NCI-H1105 (cell line): ENCODE measurements at regions not wholly inside any gene's neighbourhood (a gene's known extent, or its start where the extent isn't known, plus 50 kb on each side); places are given as distances from the start of the nearest gene placed in this dataset.

Experiments used
- DNase-seq: peaks from one replicate; lab custom pipeline; 2025; lab: John Stamatoyannopoulos, UW

DNA sequence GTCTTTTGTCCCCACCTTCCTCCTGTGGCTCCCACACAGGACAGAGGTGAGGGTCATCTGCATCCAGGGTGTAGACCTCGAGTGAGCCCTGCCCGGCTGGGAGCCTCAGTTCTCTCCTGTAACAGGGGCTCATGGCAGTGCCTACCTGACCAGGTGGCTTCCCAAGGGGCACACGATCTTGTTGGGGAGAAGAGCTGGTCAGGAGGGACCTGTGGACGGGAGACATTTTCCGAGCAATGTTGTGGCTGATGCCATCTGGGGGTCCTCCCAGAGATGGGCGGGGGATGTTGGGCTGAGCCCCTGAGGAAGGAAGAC is 51.9 kb downstream of the CEBPB start:
- DNase-seq: no peak

DNA sequence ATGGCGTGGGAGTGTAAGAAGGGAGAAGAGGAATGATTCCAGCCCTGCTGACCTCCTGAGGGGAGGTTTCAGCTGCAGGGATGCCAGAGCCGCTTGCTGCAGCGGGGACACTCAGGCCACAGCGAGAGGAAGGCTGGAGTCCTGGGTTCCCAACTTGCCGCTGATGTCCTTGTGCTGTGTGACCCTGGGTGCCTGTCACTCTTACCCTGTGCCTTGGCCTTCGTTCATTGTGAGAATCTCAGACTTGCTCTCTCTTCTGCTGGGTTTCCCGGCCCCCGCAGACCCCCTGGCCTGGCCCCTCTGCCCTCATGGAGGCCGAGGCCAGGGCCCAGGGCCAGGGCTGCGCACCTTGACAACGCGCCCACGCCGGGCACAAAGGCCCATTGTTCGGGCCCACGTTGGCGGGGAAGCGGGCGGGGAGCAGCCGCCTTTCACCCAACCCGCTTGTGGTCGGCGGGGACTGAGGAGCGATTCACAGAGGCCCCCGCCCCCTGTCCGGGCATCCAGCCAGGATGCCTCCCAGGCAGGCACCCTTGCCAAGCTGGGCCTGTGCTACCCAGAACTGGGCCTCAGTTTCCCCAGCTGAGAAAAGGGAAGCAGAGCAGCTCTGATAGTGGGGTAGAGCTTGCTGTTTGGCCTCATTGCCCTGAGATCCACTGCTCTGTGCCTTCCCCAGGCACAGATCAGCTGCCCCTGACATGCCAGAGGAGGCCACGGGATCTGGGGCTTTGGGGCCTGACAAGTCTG is 52.4 kb downstream of the CEBPB start:
- DNase-seq: peak; percentile 70

DNA sequence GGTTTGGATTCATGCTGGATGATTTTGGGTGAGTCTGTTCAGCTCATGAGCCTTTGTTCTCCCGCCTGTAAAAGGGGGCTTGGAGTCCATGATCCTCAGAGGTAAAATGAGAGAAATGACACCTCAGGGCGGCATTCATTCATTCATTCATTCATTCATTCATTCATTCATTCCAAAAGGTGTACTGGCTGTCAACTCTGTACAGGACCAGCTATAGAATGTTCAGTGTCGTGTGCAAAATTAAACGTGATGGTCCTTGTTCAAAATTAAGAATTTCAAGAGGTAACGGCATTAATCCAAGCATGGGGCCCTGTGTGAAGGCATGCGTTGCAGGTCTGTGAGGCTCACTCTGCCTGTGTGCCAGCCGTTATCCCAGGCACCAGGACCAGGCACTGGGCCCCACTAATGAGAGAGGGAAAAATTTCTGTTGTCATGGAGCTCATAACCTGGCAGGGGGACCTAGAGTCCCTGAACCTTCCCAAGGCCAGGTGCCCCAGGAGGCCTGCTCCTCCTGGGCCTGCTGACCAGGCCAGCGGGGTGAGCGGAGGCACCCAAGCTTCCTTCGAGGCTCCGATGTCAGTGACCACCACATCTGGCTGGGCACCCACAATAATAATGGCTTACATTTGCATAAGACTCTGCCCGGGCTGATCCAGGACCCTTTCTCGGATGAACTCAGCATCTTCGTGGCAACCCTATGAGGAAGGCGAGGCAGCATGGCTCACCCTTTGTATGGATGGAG is 53.2 kb downstream of the CEBPB start:
- no peak for DNase-seq

DNA sequence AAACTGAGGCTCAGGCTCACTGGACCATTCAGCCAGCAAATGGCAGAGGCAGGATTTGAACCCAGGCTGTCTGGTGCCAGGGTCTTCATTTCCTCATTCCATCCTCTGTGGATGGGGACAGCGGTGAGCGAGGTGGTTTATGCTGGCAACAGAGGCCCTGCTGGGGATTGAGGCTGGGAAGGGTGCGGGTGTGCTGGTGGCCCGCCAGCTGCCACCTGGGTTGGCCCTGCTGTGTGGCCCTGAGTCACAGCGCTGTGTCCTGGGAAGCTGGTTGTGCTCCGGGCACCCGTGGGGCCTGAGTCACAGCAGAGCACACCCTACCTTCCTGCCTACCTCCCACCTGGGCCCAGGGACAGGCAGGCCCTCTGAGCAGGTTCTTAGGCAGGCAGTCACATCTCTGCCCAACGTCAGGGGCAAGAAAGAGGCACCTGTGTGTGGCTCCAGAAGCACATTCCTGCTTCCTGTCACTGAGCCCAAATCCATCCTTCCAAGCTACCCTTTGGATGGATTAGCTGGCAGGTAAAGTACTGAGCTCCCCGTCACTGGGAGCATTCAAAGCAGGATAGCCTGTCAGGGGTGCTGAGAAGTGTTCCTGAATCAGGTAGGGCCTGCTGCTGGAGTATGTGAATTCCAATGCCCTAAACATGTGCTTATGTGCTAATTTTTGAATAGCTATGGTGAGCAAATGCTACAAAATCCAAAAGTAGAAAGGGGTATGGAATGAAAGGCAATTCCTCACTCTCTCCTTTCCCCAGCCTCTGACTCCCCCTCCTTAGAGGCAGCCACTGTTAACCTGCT is 53.9 kb downstream of the CEBPB start:
- no peak for DNase-seq

DNA sequence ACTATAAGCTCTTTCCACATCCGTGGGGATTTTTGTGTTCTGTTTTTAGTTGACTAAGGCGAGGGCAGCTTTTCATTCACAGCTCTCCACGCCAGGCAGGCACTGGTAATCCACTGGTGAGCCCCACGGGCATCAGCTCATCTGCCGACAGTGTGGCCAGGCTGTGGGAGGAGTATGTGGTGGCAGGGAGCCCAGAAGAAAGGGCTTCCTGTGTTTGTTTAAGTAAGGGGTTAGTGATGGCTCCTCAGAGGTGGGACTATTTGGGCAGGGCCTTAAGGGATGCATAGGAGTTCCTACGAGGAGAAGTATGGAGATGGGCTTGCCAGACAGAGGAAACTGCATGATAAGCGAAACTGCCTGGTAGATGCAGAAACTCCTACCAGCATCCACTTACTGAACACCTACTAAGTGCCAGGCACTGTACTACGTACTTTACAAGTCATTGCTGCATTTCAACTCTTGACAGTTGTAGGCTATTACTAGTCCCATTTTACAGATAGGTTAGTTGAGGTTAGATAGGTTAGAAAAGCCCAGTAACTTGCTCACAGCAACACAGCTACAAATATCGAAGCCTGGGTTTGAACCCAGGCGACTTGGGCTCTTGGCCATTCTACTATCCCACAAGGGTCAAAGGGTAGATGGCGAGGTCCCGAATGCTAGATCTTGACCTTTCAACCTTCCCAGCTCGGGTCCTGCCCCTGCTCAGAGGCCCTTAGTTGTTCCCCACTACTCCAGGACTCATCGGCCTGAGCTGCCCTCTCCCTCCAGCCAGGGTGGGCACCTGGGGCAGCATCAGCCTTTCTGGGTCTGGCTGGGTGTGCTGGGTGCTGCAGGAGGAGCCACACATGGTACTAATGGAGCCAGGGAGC is 55.1 kb downstream of the CEBPB start:
- no peak for DNase-seq

DNA sequence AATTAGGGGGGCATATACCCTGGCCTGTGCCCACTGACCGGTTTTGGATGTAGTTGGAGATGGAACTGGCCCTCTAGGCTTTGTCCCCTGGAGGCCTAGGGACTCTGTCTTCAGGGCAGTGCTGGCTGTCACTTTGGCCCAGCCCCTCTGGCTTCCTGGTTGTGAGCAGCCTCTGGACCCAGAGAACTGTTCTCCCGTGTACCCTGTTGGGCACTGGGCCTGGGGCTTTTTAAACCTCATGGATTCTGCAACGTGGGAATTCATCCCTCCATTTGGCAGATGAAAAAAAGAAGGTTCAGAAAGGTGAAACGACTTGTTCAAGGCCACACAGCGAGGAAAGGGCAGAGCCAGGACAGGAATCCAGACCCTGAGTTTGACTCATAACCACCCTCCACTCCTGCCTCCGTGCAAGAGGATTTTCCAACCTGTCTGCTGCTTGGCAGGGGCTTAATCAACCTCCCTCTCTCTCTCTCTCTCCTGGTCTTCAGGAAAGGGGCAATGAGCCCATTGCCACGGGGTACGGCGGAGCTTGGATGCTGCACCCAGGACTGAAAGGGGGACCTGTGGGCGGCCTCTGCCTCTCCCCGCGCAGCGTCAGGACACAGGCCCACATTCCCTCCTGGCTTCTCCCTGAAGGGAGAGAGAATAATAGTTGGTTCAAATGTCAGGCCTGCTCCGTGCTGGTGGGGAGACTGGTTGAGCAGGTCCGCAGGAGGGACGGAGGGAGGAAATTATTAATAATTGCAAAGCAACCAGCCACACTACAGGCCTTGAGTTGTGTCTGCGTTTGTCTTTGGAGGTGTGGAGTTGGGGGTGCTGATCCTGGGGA is 56.0 kb downstream of the CEBPB start:
- no peak for DNase-seq

DNA sequence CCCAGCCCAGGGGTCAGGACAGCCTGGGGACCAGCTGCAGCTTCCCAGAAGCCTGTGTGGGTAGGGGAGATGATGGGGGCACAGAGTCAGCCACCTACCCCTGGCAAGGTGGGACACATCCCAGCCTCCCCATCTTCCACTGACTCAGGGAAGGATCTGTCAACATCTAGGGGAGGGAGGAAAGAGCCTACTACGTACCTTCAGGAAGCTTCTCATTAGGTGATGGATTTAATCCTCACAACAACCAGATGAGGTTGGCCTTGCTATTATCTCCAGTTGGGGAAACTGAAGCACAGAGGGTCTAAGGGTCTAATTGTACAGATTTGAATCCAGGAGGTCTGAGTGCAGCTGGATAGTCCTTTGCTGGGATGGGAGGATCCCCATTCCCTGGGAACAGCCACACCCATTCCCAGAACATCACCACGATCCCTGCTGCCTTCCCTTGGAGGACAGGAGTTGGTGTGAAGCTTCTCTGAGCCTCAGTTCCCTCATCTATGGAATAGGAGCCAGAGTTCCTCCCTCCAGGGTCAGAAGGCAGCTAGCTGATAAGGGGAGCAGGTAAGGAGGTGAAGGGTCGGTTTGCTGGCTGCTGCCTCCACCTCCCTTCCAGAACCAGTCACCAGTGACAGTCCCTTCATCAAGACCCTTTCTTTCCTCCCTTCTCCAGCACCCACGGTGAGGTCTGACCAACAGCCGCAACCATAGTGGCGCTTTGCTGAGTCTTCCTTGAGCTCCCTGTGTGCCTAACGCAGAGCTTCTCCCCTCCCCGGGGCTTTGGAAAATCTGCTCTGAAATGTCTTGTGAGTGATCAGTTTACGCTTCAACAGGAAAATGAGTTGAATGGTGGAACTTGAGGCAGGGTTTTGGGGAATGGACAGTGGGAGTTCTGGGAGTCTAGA is 56.8 kb downstream of the CEBPB start:
- no peak for DNase-seq

DNA sequence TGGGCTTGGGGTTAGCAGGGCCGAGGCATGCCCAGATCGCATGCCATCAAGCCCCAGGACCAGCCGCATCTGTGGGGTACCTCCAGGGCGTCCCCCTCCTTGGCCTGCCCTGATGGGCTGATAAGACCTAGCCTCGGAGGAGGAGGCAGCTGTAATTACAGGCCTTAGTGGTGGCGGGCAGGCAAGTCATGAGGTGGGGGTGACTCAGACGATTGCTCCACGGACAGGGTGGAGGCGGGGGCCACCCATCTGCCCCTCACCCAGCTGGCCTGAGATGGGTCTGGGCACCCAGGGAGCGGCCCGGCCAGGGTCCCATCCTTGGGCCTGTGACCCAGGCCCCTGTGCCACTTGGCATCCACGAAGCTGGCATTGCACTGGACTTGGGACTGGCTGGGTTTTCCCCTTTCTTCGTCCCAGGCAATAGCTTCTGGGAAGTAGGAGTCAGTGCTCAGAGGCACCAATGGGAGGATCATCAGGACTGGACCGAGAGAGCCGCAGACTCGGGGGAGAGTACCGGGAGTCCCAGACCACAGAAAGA is 57.5 kb downstream of the CEBPB start:
- DNase-seq: no peak

DNA sequence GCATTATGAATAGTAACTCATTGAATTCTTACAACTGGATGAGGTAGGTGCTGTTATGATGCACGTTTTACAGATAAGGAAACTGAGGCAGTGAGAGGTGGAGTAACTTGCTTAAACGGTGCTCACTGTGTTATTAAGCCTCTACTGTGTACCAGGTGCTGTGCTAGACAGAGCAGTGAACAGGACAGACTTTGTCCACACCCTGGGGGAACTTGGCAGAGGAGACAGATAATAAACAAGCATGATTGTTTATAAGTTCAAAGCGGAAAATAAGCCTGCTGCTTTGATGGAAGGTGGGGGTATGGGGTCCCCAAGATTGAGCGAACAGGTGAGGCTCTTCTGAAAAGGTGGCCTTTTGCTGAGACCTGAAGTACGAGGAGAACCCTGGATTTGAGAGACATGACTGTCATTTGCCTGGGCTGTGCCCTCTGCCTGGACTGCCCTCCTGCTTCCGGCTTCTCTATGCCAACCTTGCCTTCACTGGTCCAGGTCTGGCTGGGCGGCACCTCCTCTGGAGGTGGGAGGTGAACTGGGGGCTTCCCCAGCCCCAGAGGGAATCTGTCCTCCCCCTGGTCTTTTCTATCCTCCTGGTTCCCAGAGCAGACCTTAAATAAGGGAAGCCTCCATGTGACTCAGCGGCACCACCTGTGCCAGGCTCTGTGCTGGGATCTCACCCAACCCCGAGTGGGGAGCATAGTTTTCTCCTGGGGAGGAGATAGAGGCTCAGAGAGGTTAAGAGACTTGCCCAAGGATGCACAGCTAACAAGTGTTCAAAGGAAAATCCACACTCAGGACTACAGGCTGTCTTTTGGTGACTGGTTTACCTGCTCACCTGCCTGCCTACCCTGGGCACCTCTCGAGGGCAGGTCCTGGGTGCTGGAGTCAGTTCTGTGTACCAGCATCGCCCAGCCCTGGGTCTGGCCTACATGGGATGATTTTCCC is 59.1 kb downstream of the CEBPB start:
- DNase-seq: no peak

DNA sequence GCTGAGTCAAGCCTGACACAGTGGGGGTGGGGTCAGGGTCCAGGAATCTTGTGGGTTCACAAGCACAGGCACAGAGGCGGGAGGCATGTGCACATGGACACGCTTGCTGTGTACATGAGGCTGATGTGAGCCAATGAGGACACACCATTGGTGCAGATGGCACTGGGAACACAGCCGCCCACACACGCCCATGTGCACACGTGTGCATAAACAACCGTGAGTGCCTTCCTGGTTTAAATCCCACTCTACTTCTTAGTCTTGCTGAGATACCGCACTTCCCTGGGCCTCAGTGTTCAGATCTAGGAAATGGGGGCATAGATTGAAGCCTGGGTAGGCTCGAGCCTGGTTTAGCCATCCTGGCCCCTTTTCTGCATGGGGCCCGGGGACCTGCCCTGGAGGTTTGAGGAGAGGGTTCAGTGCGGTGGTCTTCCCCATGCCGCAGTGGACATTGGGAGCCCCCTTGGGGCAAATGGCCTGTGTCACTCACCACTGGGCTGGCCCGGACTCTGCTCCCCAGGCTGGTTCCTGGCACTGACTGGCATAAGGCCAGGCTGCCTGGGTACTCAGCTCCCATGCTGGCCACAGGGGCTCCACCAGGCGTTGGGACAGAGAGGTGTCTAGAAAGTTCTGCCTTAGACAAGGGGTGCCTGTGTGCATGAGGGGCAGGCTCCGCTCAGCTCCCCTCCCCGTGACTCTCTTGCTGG is 60.2 kb downstream of the CEBPB start:
- DNase-seq: no peak

DNA sequence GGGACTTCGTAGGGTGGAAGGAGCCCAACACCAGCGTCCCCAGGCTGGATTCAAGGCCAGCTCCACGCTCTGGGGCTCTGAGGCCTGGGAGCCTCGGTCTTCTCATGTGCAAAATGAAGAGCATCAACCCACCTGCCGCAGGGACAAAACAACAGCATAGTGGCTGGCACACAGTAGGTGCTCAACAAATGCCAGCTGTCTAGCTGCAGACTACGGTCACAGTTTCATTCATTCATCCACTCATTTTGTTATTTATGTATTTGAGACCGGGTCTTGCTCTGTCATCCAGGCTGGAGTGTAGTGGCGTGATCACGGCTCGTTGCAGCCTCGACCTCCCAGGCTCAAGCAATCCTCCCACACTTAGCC is 60.7 kb downstream of the CEBPB start:
- DNase-seq: no peak

DNA sequence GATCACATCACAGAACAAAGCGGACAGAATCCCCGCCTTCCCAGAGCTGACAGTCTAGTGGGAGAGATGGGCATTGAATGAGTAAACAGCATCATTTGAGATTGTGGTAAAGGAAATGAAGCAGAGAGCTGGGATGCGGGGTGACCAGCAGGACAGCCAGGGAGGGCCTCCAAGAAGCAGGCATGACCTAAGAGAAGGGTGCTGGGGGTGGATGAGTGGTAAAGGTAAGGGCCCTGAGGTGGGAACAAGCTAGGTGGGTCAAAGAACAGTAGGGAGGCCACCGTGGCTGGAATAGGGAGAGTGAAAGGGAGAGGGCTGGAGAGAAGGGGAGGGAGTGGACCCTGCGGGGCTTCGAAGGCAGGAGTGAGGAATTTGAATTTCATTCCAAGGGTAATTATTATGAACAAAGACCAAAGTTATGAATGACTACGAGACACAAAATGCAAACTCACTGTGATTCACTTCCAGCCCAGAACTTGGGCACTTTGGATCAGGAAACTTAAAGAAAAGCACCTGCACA is 61.4 kb downstream of the CEBPB start:
- no peak for DNase-seq

DNA sequence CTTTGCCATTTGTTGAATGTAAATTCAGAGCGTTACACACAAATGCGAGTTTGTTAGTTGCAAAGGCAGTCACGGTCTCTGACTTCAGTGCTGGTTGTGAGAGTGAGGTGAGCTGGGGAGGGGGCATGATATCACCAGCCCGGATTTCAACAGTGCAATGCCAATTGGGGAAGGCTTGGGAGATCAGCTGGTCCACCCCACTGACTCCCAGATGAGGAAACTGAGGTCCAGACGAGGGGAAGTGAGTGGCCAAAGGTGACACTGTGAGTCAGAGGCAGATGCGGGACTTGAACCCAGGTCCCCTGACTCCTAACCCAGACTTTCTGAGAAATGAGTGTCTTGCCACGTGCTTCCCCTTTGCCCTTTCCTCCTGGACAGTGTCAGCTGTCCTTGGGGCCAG is 62.1 kb downstream of the CEBPB start:
- no peak for DNase-seq

DNA sequence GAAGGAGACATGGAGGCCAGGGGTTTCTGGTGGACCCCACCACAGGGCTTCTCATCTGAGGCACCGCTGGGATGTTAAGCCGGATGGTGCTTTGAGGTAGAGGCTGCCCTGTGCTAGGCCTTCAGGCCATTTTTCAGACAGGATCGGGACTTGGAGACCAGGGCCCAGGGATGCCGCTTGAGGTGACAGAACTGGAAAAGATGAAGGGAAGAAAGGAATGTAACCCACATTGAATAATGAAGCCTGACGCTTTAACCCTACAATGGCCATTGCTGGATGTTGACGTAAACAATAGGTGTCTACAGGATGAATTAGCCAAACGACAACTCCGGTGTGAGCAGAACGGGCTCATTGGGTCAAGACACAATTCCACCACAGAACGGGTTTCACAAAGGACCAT is 62.5 kb downstream of the CEBPB start:
- DNase-seq: no peak

DNA sequence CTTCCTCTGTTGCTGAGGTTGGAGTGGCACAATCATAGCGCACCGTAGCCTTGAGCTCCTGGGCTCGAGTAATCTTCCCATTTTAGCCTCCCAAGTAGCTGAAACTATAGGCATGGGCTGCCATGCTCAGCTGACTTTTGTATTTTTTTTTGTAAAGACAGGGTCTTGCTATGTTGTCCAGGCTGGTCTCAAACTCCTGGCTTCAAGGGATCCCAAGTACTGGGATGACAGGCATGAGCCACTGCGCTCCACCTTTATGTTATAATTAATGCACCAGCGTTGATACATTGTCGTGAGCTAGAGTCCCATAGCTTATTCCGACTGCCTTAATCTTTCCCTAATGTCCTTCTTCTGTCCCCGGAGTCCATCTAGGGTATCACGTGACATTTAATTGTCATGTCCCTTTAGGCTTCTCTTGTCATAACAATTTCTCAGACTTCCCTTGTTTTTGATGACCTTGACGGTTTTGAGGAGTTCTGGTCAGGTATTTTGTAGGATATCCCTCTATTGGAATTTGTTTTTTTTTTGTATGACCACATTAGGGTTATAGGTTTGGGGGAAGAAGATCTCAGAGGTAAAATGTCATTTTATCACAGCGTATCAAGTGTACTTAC is 63.9 kb downstream of the CEBPB start:
- DNase-seq: no peak

DNA sequence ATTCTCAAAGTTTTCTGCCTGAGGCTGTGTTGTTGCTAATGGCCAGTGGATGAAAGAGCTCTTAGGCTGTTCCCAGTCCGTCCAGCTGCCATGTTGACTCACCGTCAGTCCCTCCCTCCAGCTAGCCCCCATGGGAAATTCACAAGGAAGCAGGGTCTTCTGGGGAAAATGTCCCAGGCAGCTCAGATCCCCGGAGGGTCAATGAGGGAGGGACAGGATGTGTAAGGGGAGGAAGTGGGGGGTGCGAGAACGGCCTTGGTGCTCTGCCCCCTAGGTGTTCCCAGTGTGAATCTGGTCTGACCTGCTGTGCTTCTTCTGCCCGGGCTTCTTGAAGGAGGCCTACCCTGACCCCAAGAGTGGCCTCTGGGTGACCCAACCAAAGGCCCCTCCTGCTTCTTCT is 65.9 kb downstream of the CEBPB start:
- no peak for DNase-seq

DNA sequence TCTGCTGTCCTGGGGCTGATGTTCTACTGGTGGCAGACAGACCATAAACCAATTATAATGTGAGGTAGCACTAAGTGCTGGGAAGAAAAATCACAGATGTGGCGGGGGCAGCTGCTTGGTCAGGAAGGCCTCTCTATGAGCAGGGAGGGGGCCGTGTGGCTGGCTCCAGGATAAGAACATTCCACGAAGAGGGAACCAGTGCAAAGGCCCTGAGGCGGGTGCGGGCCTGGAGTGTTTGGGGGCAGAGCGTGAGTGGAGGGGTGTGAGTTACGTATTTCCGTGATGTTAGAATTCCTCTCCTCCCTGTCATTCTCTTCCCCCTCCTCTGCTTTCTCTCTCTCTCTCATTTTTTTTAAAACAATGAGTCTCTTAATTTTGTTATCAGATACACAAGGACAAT is 67.2 kb downstream of the CEBPB start:
- no peak for DNase-seq
